ENCODE measurements at regions not wholly inside any gene's neighbourhood (a gene's known extent, or its start where the extent isn't known, plus 50 kb on each side); places are given as distances from the start of the nearest gene placed in this dataset.

GRCh38 chr17:55607731-55608341, 96.6 kb upstream of the SMIM36 start:
- Histone ChIP-seq H3F3A (replicated peaks; ENCODE audit: insufficient read depth) (peaks cover 7% of the 10 kb centered on the region), H3K9me3 (no peaks in the 10 kb centered on the region), H3K27me3 (ENCODE audit: insufficient read depth) (no peaks in the 10 kb centered on the region), H3K4me3 (ENCODE audit: low read depth in 2 of 2, low read length in 1 of 2) (no peak overlapping the region), H3K79me2 (ENCODE audit: insufficient read depth) (no peaks in the 10 kb centered on the region), H3K9ac (no peak overlapping the region), H3K27ac (ENCODE audit: low read depth in 2 of 2, low read length in 1 of 2) (no peak overlapping the region), H4K20me1 (ENCODE audit: insufficient read depth) (no peaks in the 10 kb centered on the region), H2AFZ (ENCODE audit: low read depth) (no peak overlapping the region), H3K4me1 (ENCODE audit: control insufficient read depth in 1 of 2, insufficient read depth in 2 of 2, low read depth in 1 of 2, low read length in 1 of 2) (peaks cover 7 to 10% of the 10 kb centered on the region in 2 experiments; a peak in 3 of 4 replicates), H3K4me2 (no peak overlapping the region; the same call in 1 of the 2 replicates), H3K9me2 (no peaks in the 10 kb centered on the region), H3K36me3 (replicated peaks in 1 of 2; ENCODE audit: control insufficient read depth in 1 of 2, insufficient read depth in 2 of 2, low read length in 1 of 2) (no peaks in the 10 kb centered on the region)
- peak; percentile 48; the same call in 1 of the 2 replicates for TF ChIP-seq FOSL2 (IDR thresholded peaks at IDR 0.05; ENCODE audit: borderline replicate concordance, low read depth)
- TF ChIP-seq JUND (IDR thresholded peaks at IDR 0.05): peak; percentile 68
- TF ChIP-seq TCF12 (IDR thresholded peaks at IDR 0.05): peak; percentile 38
- TF ChIP-seq ELF1 (IDR thresholded peaks at IDR 0.05): no peak
- TF ChIP-seq CHD2 (IDR thresholded peaks at IDR 0.05; ENCODE audit: low read length, partially characterized antibody): peak; percentile 46
- TF ChIP-seq EP300 (IDR thresholded peaks at IDR 0.05; ENCODE audit: borderline replicate concordance in 1 of 2, low read depth in 1 of 2, low read length in 1 of 2): peak in 1 of 2 experiments; percentile 45; a peak in 1 of 4 replicates
- peak; percentile 32; the same call in 1 of the 2 replicates for TF ChIP-seq PBX3 (IDR thresholded peaks at IDR 0.05)
- TF ChIP-seq RCOR1 (IDR thresholded peaks at IDR 0.05; ENCODE audit: low read length): peak; percentile 41; the same call in 1 of the 2 replicates
- TF ChIP-seq USF2 (IDR thresholded peaks at IDR 0.05; ENCODE audit: borderline replicate concordance, low read depth, low read length): no peak
- DNase-seq: no peak
- ChIA-PET POLR2A (no interaction called here), CTCF (interaction anchor here (1.2 to 1.5 kb wide), 3 partner anchors 81 to 110 kb away, joined by 4 to 8 read pairs (median 7); no protein-coding TSS in a partner anchor)
- 7% methylated on average over 2 of the region's 2 CpGs for WGBS (ENCODE audit: low lambda C conversion rate)

- Histone ChIP-seq H3K4me1 (ENCODE audit: control insufficient read depth in 1 of 2, insufficient read depth in 2 of 2, low read depth in 1 of 2, low read length in 1 of 2) (peaks cover 0 to 10% of the 10 kb centered on the region in 2 experiments; a peak in 2 of 4 replicates), H3F3A (replicated peaks; ENCODE audit: insufficient read depth) (peaks cover 7% of the 10 kb centered on the region), H3K4me2 (no peak overlapping the region), H3K9me3 (no peaks in the 10 kb centered on the region), H3K36me3 (replicated peaks in 1 of 2; ENCODE audit: control insufficient read depth in 1 of 2, insufficient read depth in 2 of 2, low read length in 1 of 2) (no peaks in the 10 kb centered on the region), H4K20me1 (ENCODE audit: insufficient read depth) (no peaks in the 10 kb centered on the region), H3K27me3 (ENCODE audit: insufficient read depth) (no peaks in the 10 kb centered on the region), H3K4me3 (ENCODE audit: low read depth in 2 of 2, low read length in 1 of 2) (no peak overlapping the region), H2AFZ (ENCODE audit: low read depth) (no peak overlapping the region), H3K79me2 (ENCODE audit: insufficient read depth) (no peaks in the 10 kb centered on the region), H3K9me2 (no peaks in the 10 kb centered on the region), H3K9ac (no peak overlapping the region), H3K27ac (ENCODE audit: low read depth in 2 of 2, low read length in 1 of 2) (no peak overlapping the region)
- no peak for DNase-seq
- 52% methylated on average over 1 of the region's 1 CpG for WGBS (ENCODE audit: low lambda C conversion rate)
- ChIA-PET POLR2A (no interaction called here), CTCF (interaction anchor here (1.1 to 3.1 kb wide), 4 partner anchors 30 to 111 kb away, joined by 3 to 28 read pairs (median 8); no protein-coding TSS in a partner anchor)
- TF ChIP-seq TAF1 (IDR thresholded peaks at IDR 0.05; ENCODE audit: borderline replicate concordance, low read depth, low read length) (no peak), CHD2 (IDR thresholded peaks at IDR 0.05; ENCODE audit: low read length, partially characterized antibody) (no peak), IRF3 (IDR thresholded peaks at IDR 0.05; ENCODE audit: low read depth, low read length) (no peak), JUND (IDR thresholded peaks at IDR 0.05) (no peak), EP300 (IDR thresholded peaks at IDR 0.05; ENCODE audit: borderline replicate concordance in 1 of 2, low read depth in 1 of 2, low read length in 1 of 2) (no peak), FOSL2 (IDR thresholded peaks at IDR 0.05; ENCODE audit: borderline replicate concordance, low read depth) (no peak), SIN3A (IDR thresholded peaks at IDR 0.05; ENCODE audit: borderline replicate concordance, low read depth, low read length) (no peak), USF2 (IDR thresholded peaks at IDR 0.05; ENCODE audit: borderline replicate concordance, low read depth, low read length) (no peak), NRF1 (IDR thresholded peaks at IDR 0.05; ENCODE audit: low read depth, low read length) (no peak), MEF2A (IDR thresholded peaks at IDR 0.05; ENCODE audit: borderline replicate concordance, low read depth) (no peak), RFX5 (IDR thresholded peaks at IDR 0.05; ENCODE audit: low read length) (no peak), PBX3 (IDR thresholded peaks at IDR 0.05) (no peak), SMC3 (IDR thresholded peaks at IDR 0.05; ENCODE audit: low read depth, low read length) (no peak)
Observed at GRCh38 chr17:55606488-55606815, 95.2 kb upstream of the SMIM36 start.
